Esophagus squamous epithelium (tissue), 5 donors: ENCODE measurements at regions not wholly inside any gene's neighbourhood (a gene's known extent, or its start where the extent isn't known, plus 50 kb on each side); places are given as distances from the start of the nearest gene placed in this dataset.
A peak's percentile ranks its signal among the peaks of the same experiment; 100 is the strongest.

ENCODE experiments used
- DNase-seq: peaks from one replicate; lab custom pipeline; 2025; lab: John Stamatoyannopoulos, UW
- H3K27ac ChIP-seq, 4 donors: fragments of 200-600 bp; sonication (generic); one replicate each; pipeline ENCODE4 v1.5.1; 2016 to 2019; ENCODE audit warnings: mild to moderate bottlenecking in 1 of 4
- H3K27me3 ChIP-seq, 4 donors: fragments of 200-600 bp; sonication (generic); 1 replicate in 3 of 4; 2 replicates in 1 of 4; pipeline versions ENCODE4 v1.5.1 to v1.6.0; 2017 to 2021; ENCODE audit warnings: antibody characterized with exemption in 1 of 4
- H3K36me3 ChIP-seq, 3 donors: fragments of 200-600 bp; sonication (generic); one replicate each; pipeline ENCODE4 v1.5.1; 2016 to 2019
- H3K4me1 ChIP-seq, 3 donors: fragments of 200-600 bp; sonication (generic); one replicate each; pipeline ENCODE4 v1.5.1; 2017 to 2019
- H3K4me3 ChIP-seq, 4 donors: fragments of 200-600 bp; sonication (generic); 1 replicate in 3 of 4; 2 replicates in 1 of 4; pipeline ENCODE4 v1.5.1; 2016 to 2019; ENCODE audit warnings: mild to moderate bottlenecking in 2 of 4, moderate library complexity in 1 of 4
- H3K9me3 ChIP-seq, 3 donors: fragments of 200-600 bp; sonication (generic); one replicate each; pipeline ENCODE4 v1.5.1; 2016 to 2019
- CTCF ChIP-seq, 6 experiments: fragments of 450-650 bp in 4 of 6; fragments of 200-600 bp in 2 of 6; sonication (generic) in 2 of 6; IDR thresholded peaks; one replicate each; pipeline ENCODE4 v1.5.1; 2016 to 2019; ENCODE audit warnings: antibody characterized with exemption in 6 of 6, mild to moderate bottlenecking in 4 of 6, moderate library complexity in 4 of 6
- POLR2A ChIP-seq, 4 donors: fragments of 450-650 bp; IDR thresholded peaks; one replicate each; pipeline ENCODE4 v1.6.1; 2017; ENCODE audit warnings: antibody characterized with exemption in 4 of 4, mild to moderate bottlenecking in 4 of 4, moderate library complexity in 3 of 4
- WGBS, 2 donors: methylation state at CpG; one replicate each; pipeline ENCODE4 v1.1.5; 2018; 5-methylcytosine and 5-hydroxymethylcytosine counted together
- intact Hi-C: fragments of 100-400 bp; cut with DNase I; formaldehyde crosslinking; loops from one replicate; pipeline ENCODE4 v1.15.0; 2022
- donor health status: DM: yes; HTN: yes; CAD: no.

DNA sequence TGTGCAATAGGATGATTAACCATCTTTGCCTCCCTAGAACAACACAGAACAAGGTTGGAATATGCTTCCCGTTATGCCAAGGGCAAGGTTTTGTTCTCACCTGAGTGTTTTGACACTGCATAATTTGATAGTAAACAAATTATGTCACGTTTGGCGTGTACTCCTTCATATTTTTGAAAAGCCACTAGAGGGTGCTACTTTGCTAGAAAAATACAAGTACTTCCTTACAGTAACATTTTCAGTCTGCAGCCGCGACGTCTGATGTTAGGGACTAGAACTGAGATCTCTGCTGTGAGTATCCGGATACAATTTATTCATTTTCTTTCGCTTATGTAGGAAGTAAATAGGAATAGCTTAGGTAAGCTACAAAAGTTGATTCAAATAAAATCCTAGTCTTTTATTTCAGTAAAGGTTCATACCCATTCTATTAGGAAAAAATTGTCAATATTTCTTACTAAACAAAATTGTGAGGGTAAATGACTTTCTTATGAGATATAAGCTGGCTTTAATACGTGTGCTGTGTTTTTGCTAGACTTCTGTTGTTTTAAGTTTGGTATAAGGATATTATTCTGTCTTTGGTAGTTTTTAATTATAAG is 181.1 kb upstream of the WDFY3 start:
- no peaks in the 10 kb centered on the region for H3K36me3 ChIP-seq
- H3K4me3 ChIP-seq: peak overlapping the region in 1 of 4 donors; percentile 27
- WGBS, 2 donors: 2 to 3% methylated on average over 9 of the region's 9 CpGs
- DNase-seq: peak; percentile 0
- no peaks in the 10 kb centered on the region for H3K9me3 ChIP-seq
- no peak overlapping the region for H3K27ac ChIP-seq
- intact Hi-C loops: no loop called here
- H3K27me3 ChIP-seq: no peaks in the 10 kb centered on the region
- H3K4me1 ChIP-seq: no peaks in the 10 kb centered on the region
- no peak for TF ChIP-seq POLR2A (IDR thresholded peaks at IDR 0.05)
- peak in 5 of 6 experiments; percentile 56 to 72 (median 67) for TF ChIP-seq CTCF (IDR thresholded peaks at IDR 0.05)

DNA sequence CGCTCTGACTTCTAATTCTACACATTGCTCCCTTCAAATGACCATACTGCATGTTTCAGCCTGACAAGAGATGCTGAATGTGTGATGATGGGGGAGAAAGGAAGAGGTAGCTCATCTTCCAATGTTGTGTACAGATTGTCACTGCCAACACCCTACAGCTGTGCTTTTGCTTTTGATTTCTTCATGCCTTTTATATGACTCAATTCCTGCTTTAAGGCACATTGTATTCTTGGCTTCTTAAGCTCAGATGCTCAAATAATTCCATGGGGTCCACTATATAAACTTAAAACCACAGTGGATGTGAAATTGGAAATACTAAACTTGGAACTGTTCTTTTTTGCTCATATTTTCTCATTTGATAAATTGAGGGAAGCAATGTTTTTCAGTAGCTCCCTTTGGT is 183.2 kb upstream of the WDFY3 start:
- Histone ChIP-seq H3K9me3 (no peaks in the 10 kb centered on the region), H3K36me3 (no peaks in the 10 kb centered on the region), H3K27me3 (no peaks in the 10 kb centered on the region), H3K4me3 (no peak overlapping the region), H3K4me1 (no peaks in the 10 kb centered on the region), H3K27ac (no peak overlapping the region)
- TF ChIP-seq CTCF (IDR thresholded peaks at IDR 0.05) (no peak), POLR2A (IDR thresholded peaks at IDR 0.05) (no peak)
- WGBS, 2 donors: 88% methylated on average over 1 of the region's 1 CpG
- no peak for DNase-seq
- intact Hi-C loops: no loop called here

DNA sequence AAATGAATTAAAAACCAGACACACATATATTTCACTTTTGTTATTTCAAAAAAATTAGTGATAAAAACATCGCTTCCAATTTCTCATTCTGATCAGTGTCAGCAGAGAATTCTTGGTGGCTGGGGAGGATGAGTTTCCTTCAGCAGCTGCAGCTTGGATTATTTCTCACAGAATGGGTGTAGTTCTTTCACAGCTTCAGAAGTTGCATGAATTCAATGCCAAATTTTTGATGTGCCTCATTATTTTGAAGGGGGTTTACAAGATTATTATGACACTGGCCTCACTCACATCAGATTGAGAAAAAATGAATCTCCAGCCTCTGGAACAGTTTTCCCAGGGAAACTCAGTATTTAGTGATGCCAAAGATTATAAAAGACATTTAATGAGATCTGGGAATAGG is 184.9 kb upstream of the WDFY3 start:
- H3K9me3 ChIP-seq: no peaks in the 10 kb centered on the region
- no peaks in the 10 kb centered on the region for H3K4me1 ChIP-seq
- no peaks in the 10 kb centered on the region for H3K27me3 ChIP-seq
- H3K27ac ChIP-seq: no peak overlapping the region
- no peak for DNase-seq
- intact Hi-C loops: no loop called here
- TF ChIP-seq CTCF (IDR thresholded peaks at IDR 0.05) (no peak), POLR2A (IDR thresholded peaks at IDR 0.05) (no peak)
- no peak overlapping the region for H3K4me3 ChIP-seq
- 81 to 96% methylated on average over 1 of the region's 1 CpG for WGBS, 2 donors
- no peaks in the 10 kb centered on the region for H3K36me3 ChIP-seq

DNA sequence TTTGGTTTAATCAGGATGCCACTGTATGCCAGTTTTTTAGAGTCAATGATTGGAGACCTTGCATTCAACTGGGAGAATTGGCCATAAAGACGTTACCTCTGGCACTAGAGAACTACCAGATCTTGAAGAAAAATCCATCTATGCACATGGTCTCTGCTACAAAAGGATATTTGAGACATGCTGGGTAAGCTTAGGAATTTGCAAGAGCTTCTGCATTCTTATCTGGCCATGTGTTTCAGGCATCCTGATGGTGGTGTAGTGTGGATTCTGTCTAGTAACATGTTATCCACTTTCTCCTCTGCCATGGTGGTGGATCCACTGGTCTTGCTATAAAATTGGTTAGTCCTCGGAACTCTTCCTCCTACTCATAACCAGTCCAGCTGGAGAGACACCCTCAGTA is 185.3 kb upstream of the WDFY3 start:
- intact Hi-C loops: no loop called here
- WGBS, 2 donors: 78 to 86% methylated on average over 2 of the region's 2 CpGs
- H3K4me1 ChIP-seq: no peaks in the 10 kb centered on the region
- H3K27me3 ChIP-seq: no peaks in the 10 kb centered on the region
- no peaks in the 10 kb centered on the region for H3K36me3 ChIP-seq
- DNase-seq: no peak
- H3K9me3 ChIP-seq: no peaks in the 10 kb centered on the region
- no peak overlapping the region for H3K4me3 ChIP-seq
- H3K27ac ChIP-seq: no peak overlapping the region
- no peak for TF ChIP-seq CTCF (IDR thresholded peaks at IDR 0.05)
- no peak for TF ChIP-seq POLR2A (IDR thresholded peaks at IDR 0.05)

DNA sequence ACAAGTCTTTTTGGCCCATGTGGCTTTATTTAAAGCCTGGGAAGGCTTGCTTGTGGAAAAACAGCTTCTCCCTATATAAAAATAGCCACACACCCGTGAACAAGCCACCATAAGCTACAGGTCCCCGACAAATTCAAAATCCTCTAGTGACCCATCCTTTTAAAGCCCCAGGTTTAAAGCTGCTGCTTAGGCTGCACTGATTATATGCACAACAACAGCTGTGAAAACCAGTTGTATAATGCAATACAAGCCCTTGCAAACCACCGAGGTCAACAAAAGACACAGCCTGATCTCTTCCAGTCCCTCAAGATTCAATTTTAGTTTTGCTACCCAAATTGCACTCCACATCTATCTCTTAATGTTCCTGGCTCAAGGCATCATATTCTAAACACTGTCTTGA is 186.0 kb upstream of the WDFY3 start:
- 62 to 74% methylated on average over 3 of the region's 3 CpGs for WGBS, 2 donors

More for the DNA sequence above, 186.0 kb upstream of the WDFY3 start:
- TF ChIP-seq POLR2A (IDR thresholded peaks at IDR 0.05) (no peak), CTCF (IDR thresholded peaks at IDR 0.05) (no peak)
- no peaks in the 10 kb centered on the region for H3K36me3 ChIP-seq
- intact Hi-C loops: no loop called here
- no peak overlapping the region for H3K27ac ChIP-seq
- no peak overlapping the region for H3K4me3 ChIP-seq
- H3K27me3 ChIP-seq: no peaks in the 10 kb centered on the region
- H3K4me1 ChIP-seq: no peaks in the 10 kb centered on the region
- no peaks in the 10 kb centered on the region for H3K9me3 ChIP-seq
- no peak for DNase-seq
